ENCODE measurements at regions not wholly inside any gene's neighbourhood (a gene's known extent, or its start where the extent isn't known, plus 50 kb on each side); places are given as distances from the start of the nearest gene placed in this dataset.

DNA sequence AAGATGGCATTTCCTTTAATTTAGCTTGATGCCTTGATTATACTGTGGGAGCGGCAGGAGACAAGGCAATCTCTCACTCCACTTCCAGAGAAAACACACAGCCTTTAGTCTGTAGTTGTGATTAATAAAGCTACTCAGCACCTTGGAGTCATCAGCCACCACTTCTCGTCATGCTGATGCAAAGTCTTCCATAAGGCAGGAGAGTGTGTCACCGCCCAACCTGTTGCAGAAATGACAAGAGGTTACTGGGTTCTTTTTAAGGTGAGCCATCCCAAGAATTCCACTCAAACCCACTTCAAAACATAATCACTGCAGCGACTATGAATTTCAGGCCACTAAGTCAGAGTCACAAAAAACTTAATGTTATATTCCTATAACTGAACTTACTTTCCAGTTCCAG, 223.9 kb upstream of the TOX3 start:
- TF ChIP-seq, protein P1, sequence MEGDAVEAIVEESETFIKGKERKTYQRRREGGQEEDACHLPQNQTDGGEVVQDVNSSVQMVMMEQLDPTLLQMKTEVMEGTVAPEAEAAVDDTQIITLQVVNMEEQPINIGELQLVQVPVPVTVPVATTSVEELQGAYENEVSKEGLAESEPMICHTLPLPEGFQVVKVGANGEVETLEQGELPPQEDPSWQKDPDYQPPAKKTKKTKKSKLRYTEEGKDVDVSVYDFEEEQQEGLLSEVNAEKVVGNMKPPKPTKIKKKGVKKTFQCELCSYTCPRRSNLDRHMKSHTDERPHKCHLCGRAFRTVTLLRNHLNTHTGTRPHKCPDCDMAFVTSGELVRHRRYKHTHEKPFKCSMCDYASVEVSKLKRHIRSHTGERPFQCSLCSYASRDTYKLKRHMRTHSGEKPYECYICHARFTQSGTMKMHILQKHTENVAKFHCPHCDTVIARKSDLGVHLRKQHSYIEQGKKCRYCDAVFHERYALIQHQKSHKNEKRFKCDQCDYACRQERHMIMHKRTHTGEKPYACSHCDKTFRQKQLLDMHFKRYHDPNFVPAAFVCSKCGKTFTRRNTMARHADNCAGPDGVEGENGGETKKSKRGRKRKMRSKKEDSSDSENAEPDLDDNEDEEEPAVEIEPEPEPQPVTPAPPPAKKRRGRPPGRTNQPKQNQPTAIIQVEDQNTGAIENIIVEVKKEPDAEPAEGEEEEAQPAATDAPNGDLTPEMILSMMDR (IDR thresholded peaks at IDR 0.05), result no peak
- TF ChIP-seq POLR2A (IDR thresholded peaks at IDR 0.05) (no peak), EP300 (IDR thresholded peaks at IDR 0.05) (no peak)

All from tibial nerve (tissue), 4 donors.